ENCODE measurements at regions not wholly inside any gene's neighbourhood (a gene's known extent, or its start where the extent isn't known, plus 50 kb on each side); places are given as distances from the start of the nearest gene placed in this dataset.

DNA sequence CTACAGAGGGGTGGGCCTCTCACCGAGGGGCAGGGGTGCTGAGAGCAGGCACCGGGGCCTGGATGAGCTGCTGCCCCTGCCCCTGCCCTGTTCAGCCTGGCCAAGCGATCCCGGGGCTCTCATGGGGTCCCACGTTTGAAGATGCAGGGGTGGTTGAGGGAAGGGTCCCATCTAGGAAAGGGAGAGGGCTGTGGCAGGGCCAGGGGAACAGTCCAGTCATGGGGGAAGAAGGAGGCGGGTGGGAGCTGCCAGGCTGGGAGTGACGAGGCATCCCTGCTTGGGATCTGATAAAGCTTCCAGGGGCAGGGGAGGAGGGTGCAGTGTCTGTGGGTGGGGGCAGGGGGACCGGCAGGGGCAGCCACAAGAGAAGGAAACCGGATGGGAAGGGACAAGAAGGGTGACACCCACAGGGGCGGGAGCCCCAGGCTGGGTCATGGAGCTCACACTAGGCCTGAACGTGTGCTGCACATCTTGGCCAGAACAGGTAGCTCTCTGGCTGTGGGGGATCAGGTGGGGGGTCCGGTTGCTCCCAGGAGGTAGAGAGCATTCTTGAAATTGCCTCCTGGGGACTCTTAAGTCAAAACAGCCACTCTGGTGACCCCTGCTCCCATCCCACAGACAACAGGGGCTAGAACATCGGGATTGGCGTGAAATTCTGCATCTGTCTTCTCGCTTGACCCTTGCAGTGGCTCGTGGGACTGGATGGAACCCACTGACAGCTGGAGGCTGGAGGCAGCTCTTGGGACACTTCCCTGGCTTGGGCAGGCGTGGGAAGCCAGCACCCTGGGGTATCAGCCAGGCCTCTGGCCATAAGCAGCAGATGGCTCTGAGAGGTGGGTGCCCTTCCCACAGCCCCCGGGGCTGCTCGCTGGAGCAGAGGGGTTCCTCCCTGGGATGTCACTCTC lies 58.0 kb upstream of the GATA5 start:
- Histone ChIP-seq H3K36me3 (ENCODE audit: control insufficient read depth, insufficient read depth, low read length) (no peaks in the 10 kb centered on the region), H4K8ac (ENCODE audit: low read depth in 2 of 2, low read length in 2 of 2) (no peak overlapping the region), H3K14ac (replicated peaks; ENCODE audit: low read depth, low read length) (no peak overlapping the region), H4K5ac (ENCODE audit: low read depth, low read length) (no peak overlapping the region), H3K27ac (ENCODE audit: insufficient read depth, low read length) (no peak overlapping the region), H2AK9ac (replicated peaks; ENCODE audit: low read depth, low read length, poor library complexity) (no peak overlapping the region), H4K91ac (ENCODE audit: insufficient read depth, low read depth, low read length) (no peak overlapping the region), H4K20me1 (ENCODE audit: insufficient read depth, low read length) (no peaks in the 10 kb centered on the region; the same call in 1 of the 2 replicates), H3K79me1 (ENCODE audit: low read depth in 1 of 2, low read length in 2 of 2) (no peaks in the 10 kb centered on the region), H3K18ac (ENCODE audit: low read depth, low read length) (no peak overlapping the region), H3K4me1 (ENCODE audit: control insufficient read depth, insufficient read depth, low read length) (no peaks in the 10 kb centered on the region), H3K56ac (ENCODE audit: extremely low read depth, insufficient read depth, low read length) (no peak overlapping the region), H2AK5ac (ENCODE audit: low read depth, low read length) (no peak overlapping the region), H3K9ac (ENCODE audit: low read depth, low read length) (no peak overlapping the region), H2BK15ac (ENCODE audit: low read depth, low read length) (no peak overlapping the region), H3K4me3 (ENCODE audit: insufficient read depth, low read depth, low read length) (no peak overlapping the region), H2BK5ac (ENCODE audit: low read depth, low read length, poor library complexity, severe bottlenecking) (no peak overlapping the region), H2BK120ac (ENCODE audit: low read depth, low read length) (no peak overlapping the region), H2BK20ac (ENCODE audit: low read depth, low read length) (no peak overlapping the region), H2AFZ (replicated peaks; ENCODE audit: low read length, poor library complexity) (no peak overlapping the region), H3K23ac (ENCODE audit: low read depth, low read length) (no peak overlapping the region), H3K27me3 (ENCODE audit: control insufficient read depth, insufficient read depth, low read length) (peaks cover 52% of the 10 kb centered on the region), H3K4me2 (ENCODE audit: low read depth, low read length) (no peak overlapping the region), H3K9me3 (ENCODE audit: control insufficient read depth, insufficient read depth, low read length) (no peaks in the 10 kb centered on the region), H3K9me1 (ENCODE audit: insufficient read depth, low read length) (no peaks in the 10 kb centered on the region), H3K4ac (ENCODE audit: low read depth, low read length) (no peak overlapping the region)
- ChIA-PET CTCF (no interaction called here), POLR2A (ENCODE audit: unreplicated experiment) (no interaction called here)
- intact Hi-C loops (cut with micrococcal nuclease) (no loop called here), dilution Hi-C loops (cut with HindIII; ENCODE audit: low sequenced_read_pairs, unreplicated experiment) (no loop called here), in situ Hi-C loops (cut with MboI; ENCODE audit: low sequenced_read_pairs) (no loop called here)
- DNase-seq (no peak), ATAC-seq (ENCODE audit: low read depth) (no peak)
- WGBS, 2 experiments (ENCODE audit: extremely low coverage in 2 of 2, insufficient read length in 1 of 2): 26% methylated on average over 7 of the region's 19 CpGs; no CpG with 5 or more reads in 1 of the 2 experiments
- BruUV-seq (replicated peaks): no TSS peak
- TF ChIP-seq RAD21 (IDR thresholded peaks at IDR 0.05; ENCODE audit: low read length) (no peak), SMC3 (IDR thresholded peaks at IDR 0.05; ENCODE audit: low read depth, low read length) (no peak), CEBPB (IDR thresholded peaks at IDR 0.05; ENCODE audit: low read depth, low read length) (no peak), MAFK (IDR thresholded peaks at IDR 0.05; ENCODE audit: low read depth, low read length) (no peak), NFE2L2 (IDR thresholded peaks at IDR 0.05; ENCODE audit: low read depth, low read length) (no peak), MAZ (IDR thresholded peaks at IDR 0.05; ENCODE audit: borderline replicate concordance, low read depth, low read length) (no peak), FOS (IDR thresholded peaks at IDR 0.05; ENCODE audit: low read depth, low read length) (no peak), MXI1 (IDR thresholded peaks at IDR 0.05; ENCODE audit: borderline replicate concordance, low read depth, low read length) (no peak), POLR2A (IDR thresholded peaks at IDR 0.05; ENCODE audit: low read depth, low read length) (no peak), RFX5 (IDR thresholded peaks at IDR 0.05; ENCODE audit: low read depth, low read length) (no peak), RCOR1 (IDR thresholded peaks at IDR 0.05; ENCODE audit: insufficient replicate concordance, low read length) (no peak), CHD1 (IDR thresholded peaks at IDR 0.05; ENCODE audit: low read depth, low read length) (no peak)
- TF ChIP-seq, protein P1, sequence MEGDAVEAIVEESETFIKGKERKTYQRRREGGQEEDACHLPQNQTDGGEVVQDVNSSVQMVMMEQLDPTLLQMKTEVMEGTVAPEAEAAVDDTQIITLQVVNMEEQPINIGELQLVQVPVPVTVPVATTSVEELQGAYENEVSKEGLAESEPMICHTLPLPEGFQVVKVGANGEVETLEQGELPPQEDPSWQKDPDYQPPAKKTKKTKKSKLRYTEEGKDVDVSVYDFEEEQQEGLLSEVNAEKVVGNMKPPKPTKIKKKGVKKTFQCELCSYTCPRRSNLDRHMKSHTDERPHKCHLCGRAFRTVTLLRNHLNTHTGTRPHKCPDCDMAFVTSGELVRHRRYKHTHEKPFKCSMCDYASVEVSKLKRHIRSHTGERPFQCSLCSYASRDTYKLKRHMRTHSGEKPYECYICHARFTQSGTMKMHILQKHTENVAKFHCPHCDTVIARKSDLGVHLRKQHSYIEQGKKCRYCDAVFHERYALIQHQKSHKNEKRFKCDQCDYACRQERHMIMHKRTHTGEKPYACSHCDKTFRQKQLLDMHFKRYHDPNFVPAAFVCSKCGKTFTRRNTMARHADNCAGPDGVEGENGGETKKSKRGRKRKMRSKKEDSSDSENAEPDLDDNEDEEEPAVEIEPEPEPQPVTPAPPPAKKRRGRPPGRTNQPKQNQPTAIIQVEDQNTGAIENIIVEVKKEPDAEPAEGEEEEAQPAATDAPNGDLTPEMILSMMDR (conservative IDR thresholded peaks at IDR 0.05; ENCODE audit: low read depth, low read length): no peak
- TF ChIP-seq, protein P2, sequence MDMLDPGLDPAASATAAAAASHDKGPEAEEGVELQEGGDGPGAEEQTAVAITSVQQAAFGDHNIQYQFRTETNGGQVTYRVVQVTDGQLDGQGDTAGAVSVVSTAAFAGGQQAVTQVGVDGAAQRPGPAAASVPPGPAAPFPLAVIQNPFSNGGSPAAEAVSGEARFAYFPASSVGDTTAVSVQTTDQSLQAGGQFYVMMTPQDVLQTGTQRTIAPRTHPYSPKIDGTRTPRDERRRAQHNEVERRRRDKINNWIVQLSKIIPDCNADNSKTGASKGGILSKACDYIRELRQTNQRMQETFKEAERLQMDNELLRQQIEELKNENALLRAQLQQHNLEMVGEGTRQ (IDR thresholded peaks at IDR 0.05; ENCODE audit: low read depth, low read length): no peak
- TF ChIP-seq, protein P3, sequence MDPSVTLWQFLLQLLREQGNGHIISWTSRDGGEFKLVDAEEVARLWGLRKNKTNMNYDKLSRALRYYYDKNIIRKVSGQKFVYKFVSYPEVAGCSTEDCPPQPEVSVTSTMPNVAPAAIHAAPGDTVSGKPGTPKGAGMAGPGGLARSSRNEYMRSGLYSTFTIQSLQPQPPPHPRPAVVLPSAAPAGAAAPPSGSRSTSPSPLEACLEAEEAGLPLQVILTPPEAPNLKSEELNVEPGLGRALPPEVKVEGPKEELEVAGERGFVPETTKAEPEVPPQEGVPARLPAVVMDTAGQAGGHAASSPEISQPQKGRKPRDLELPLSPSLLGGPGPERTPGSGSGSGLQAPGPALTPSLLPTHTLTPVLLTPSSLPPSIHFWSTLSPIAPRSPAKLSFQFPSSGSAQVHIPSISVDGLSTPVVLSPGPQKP (IDR thresholded peaks at IDR 0.05; ENCODE audit: borderline replicate concordance, low read depth, low read length): no peak

Measured in IMR-90 (cell line).